GM10266 (cell line): ENCODE measurements at regions not wholly inside any gene's neighbourhood (a gene's known extent, or its start where the extent isn't known, plus 50 kb on each side); places are given as distances from the start of the nearest gene placed in this dataset.

Source experiments
- DNase-seq: peaks from one replicate; pipeline ENCODE4 v3.0.0; 2012; ENCODE audit errors: extremely low spot score
- TF ChIP-seq, protein P1 (sequence below): IDR thresholded peaks from 2 replicates; pipeline ENCODE4 v1.5.1; 2012; ENCODE audit warnings: mild to moderate bottlenecking, low read depth; ENCODE audit not compliant: control insufficient read depth, insufficient read depth; ENCODE audit errors: missing control alignments

DNA sequence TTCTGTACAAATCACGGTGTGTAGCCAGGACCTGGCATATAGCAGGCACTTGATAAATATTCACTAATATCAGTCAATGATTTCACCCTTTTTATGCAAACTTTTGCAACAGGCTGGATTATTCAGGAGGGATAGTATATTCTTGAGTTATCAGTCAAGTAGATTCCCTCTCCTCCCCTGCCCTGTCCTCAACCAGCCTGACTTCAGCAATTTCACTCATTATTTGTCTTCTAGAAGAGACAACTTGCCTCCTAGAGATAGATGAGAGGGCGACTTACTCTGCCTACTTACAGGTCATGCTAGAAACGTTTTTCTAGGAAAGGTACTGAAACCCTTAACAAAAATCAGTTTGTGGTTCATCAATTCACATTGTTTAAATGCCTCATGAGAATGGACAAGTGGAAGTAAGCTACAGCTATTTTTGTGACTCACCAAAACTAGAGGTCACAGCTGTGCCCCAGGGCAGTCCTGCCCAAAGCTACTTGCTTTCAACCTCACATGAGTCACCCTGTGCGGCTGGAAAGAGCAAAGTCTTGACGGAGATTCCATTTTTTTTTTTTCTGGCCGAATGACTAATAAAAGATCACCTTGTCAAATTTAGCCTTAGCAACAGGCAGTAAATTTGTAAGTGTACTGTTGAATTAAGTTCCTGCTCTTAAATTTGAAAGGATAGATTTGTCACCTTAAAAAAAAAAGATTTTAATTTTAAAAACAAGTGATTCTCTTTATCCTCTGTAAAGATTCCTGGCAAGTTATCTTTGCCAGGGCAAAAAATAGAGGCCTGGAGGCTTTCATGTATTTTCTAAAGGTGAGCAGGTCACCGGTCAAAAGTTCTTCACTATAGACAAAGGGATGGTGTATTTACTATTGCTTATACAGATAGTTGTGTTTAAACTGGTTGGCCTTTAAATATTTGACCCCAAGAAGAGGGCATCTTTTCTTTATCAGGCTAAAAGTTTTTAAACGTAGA is 109.0 kb upstream of the SLC35G4 start:
- DNase-seq, result no peak
- TF ChIP-seq, protein P1, sequence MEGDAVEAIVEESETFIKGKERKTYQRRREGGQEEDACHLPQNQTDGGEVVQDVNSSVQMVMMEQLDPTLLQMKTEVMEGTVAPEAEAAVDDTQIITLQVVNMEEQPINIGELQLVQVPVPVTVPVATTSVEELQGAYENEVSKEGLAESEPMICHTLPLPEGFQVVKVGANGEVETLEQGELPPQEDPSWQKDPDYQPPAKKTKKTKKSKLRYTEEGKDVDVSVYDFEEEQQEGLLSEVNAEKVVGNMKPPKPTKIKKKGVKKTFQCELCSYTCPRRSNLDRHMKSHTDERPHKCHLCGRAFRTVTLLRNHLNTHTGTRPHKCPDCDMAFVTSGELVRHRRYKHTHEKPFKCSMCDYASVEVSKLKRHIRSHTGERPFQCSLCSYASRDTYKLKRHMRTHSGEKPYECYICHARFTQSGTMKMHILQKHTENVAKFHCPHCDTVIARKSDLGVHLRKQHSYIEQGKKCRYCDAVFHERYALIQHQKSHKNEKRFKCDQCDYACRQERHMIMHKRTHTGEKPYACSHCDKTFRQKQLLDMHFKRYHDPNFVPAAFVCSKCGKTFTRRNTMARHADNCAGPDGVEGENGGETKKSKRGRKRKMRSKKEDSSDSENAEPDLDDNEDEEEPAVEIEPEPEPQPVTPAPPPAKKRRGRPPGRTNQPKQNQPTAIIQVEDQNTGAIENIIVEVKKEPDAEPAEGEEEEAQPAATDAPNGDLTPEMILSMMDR, result no peak

DNA sequence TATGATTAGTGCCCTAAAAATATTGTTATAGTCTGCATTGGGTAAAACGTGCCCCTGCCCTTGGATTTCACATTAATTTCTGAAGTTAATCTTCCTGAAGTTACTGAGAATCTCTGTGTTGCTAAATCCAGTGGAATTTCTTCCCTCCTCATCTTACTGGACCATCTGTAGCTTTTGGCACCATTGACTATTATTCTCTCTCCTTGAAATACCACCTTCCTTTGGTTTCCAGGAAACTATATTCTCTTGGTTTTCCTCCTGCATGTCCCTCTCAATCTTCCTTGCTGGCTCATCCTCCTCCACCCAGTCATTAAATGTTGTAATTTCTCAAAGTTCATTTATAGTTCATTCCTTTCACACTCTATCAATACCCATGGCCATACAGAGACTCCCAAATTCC is 110.6 kb upstream of the SLC35G4 start:
- TF ChIP-seq, protein P1, result no peak
- no peak for DNase-seq

DNA sequence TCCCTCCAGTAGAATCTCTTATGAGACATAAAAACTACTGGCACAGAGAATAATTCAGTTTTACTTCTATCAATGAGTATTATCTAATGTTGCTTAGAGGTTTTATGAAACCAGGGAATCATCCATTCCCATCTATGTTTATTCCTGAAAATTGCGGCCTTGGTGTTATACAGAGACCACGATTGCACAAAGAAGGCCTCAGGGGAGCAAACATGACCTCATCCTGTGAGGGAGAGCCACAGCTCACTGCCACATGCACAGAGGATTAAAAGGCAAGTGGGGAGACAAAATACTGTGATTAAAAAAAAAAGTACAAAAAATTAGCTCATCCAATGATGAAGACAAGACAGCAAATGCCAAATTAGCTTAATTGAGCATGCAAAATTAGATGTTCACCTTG is 111.8 kb upstream of the SLC35G4 start:
- TF ChIP-seq, protein P1, result no peak
- DNase-seq, result no peak

DNA sequence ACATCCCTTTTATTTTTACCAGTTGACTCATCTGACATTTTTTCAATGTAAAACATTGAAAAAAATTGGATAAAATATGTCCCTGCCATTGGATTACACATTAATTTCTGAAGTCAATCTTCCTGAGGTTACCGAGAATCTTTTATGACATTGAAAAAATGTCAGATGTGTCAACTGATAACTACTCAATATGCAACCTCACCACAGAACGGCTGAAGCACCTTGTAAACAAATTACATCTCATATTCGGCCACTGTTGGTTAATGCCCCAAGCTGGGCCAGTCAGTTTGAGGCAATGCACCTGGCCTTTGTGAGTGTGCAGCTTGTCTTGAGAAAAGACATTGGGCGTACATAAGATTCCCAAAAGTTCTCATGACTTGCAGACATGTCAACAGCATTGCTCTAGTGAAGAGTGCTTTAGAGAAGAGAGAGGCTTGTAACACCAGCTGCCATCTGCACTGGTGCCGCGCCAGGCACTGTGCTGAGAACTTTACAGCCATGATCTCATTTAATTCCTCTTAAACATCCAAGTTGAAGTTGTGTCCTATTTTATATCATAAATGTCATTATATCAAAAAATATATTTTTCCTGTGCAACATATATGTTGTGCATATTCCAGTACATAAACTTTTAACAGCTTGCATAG is 112.7 kb upstream of the SLC35G4 start:
- TF ChIP-seq, protein P1, result no peak
- DNase-seq, result no peak

DNA sequence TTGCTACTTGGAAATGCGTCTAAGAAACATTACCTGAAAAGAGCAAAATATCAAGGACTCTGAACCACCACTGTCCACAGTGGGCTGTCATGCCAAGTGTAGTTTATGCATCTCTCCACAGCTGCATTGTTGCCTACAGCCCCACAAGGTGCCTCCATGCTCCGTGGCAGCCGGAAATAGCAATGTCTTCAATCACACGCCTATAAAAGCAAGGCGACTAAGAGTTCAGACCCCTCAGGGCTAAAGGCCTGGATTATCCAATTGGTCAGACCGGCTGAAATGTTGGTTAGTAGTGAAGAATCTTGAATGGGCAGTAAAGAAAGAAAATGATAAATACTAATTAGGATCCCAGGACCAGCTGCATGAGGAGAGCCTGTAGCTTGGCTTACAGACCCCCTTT is 114.0 kb upstream of the SLC35G4 start:
- DNase-seq, result no peak
- TF ChIP-seq, protein P1, result no peak

DNA sequence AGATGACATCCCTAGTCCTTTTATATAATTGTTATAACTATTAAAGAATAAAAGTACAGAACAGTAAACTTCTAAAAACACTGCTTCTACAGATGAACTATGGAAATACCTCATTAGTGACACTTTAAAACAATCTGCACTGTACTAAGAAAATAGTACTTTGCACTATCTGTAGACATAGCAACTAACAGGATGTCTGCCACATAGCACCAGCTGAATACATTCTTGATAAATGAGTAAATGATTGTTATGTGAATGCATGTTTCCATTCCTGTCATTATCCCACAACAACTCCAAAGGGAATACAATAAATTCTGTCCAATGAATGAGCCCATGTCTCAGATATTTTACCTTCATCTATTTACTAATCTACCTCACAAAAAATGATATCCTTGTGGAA is 115.3 kb upstream of the SLC35G4 start:
- TF ChIP-seq, protein P1, result no peak
- no peak for DNase-seq
